K562 (cell line): ENCODE measurements at regions not wholly inside any gene's neighbourhood (a gene's known extent, or its start where the extent isn't known, plus 50 kb on each side); places are given as distances from the start of the nearest gene placed in this dataset.

Experiments
- ARID2 ChIP-seq: fragments of 450-650 bp; IDR thresholded peaks from 2 replicates; pipeline ENCODE4 v1.6.1; 2017; ENCODE audit warnings: antibody characterized with exemption, mild to moderate bottlenecking
- ASH1L ChIP-seq: fragments of 450-650 bp; IDR thresholded peaks from 2 replicates; pipeline ENCODE4 v1.6.1; 2018; ENCODE audit warnings: borderline replicate concordance, mild to moderate bottlenecking, low read depth; ENCODE audit not compliant: partially characterized antibody
- GTF2F1 ChIP-seq: IDR thresholded peaks from 2 replicates; pipeline ENCODE4 v1.6.1; 2011; ENCODE audit warnings: low read depth, low read length, improper control_type of control experiment
- HDAC1 ChIP-seq, 2 experiments: fragments of 450-650 bp; IDR thresholded peaks; 2 replicates each; pipeline ENCODE4 v1.6.1; 2016 to 2017; ENCODE audit warnings: inconsistent platforms in 1 of 2, mild to moderate bottlenecking in 1 of 2, moderate library complexity in 1 of 2
- HLTF ChIP-seq: fragments of 450-650 bp; IDR thresholded peaks from 2 replicates; pipeline ENCODE4 v1.6.1; 2016
- ID3 ChIP-seq, 2 experiments: fragments of 250-450 bp in 1 of 2; fragments of 450-650 bp in 1 of 2; sonication (Bioruptor Pico) in 1 of 2; IDR thresholded peaks; 2 replicates each; pipeline versions ENCODE4 v1.6.1 to v1.8.0; 2016 to 2021; ENCODE audit warnings: mild to moderate bottlenecking in 2 of 2, moderate library complexity in 2 of 2, missing compliant biosample characterization in 1 of 2, missing genetic modification characterization in 1 of 2
- KLF16 ChIP-seq: IDR thresholded peaks from 2 replicates; pipeline ENCODE4 v1.6.1; 2016; ENCODE audit warnings: antibody characterized with exemption
- RFX1 ChIP-seq: fragments of 450-650 bp; IDR thresholded peaks from 2 replicates; pipeline ENCODE4 v1.6.1; 2016; ENCODE audit warnings: mild to moderate bottlenecking, moderate library complexity
- SETDB1 ChIP-seq: IDR thresholded peaks from one replicate; pipeline ENCODE4 v1.6.1; 2012; ENCODE audit warnings: low read length, control low read depth, inconsistent platforms
- ZNF12 ChIP-seq: sonication (generic); formaldehyde crosslinking; IDR thresholded peaks from 2 replicates; pipeline ENCODE4 v1.4.0; 2020; ENCODE audit warnings: mild to moderate bottlenecking, missing genetic modification reagents
- ZNF408 ChIP-seq: fragments of 250-450 bp; sonication (Bioruptor Pico); IDR thresholded peaks from 2 replicates; pipeline ENCODE4 v1.4.0; 2020; ENCODE audit warnings: low read depth, mild to moderate bottlenecking, moderate library complexity
- TF ChIP-seq, protein P1 (sequence below): IDR thresholded peaks from 3 replicates; pipeline ENCODE4 v1.6.1; 2011; ENCODE audit warnings: borderline replicate concordance, mild to moderate bottlenecking, moderate library complexity; ENCODE audit not compliant: insufficient read length; ENCODE audit errors: extremely low read depth

GRCh38 chr22:27597703-27598444 is 203.7 kb downstream of the MN1 start (continued):
- TF ChIP-seq HDAC1 (IDR thresholded peaks at IDR 0.05), result no peak
- no peak for TF ChIP-seq HLTF
- TF ChIP-seq ID3 (CRISPR knock-in tag; IDR thresholded peaks at IDR 0.05), result no peak
- no peak for TF ChIP-seq ID3 (tag; IDR thresholded peaks at IDR 0.05)
- no peak for TF ChIP-seq ZNF12 (CRISPR knock-in tag)
- TF ChIP-seq ARID2, result no peak
- TF ChIP-seq, protein P1, sequence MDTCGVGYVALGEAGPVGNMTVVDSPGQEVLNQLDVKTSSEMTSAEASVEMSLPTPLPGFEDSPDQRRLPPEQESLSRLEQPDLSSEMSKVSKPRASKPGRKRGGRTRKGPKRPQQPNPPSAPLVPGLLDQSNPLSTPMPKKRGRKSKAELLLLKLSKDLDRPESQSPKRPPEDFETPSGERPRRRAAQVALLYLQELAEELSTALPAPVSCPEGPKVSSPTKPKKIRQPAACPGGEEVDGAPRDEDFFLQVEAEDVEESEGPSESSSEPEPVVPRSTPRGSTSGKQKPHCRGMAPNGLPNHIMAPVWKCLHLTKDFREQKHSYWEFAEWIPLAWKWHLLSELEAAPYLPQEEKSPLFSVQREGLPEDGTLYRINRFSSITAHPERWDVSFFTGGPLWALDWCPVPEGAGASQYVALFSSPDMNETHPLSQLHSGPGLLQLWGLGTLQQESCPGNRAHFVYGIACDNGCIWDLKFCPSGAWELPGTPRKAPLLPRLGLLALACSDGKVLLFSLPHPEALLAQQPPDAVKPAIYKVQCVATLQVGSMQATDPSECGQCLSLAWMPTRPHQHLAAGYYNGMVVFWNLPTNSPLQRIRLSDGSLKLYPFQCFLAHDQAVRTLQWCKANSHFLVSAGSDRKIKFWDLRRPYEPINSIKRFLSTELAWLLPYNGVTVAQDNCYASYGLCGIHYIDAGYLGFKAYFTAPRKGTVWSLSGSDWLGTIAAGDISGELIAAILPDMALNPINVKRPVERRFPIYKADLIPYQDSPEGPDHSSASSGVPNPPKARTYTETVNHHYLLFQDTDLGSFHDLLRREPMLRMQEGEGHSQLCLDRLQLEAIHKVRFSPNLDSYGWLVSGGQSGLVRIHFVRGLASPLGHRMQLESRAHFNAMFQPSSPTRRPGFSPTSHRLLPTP, result no peak
- TF ChIP-seq GTF2F1, result no peak
- TF ChIP-seq RFX1, result peak; percentile 13; the same call in 1 of the 2 replicates
- no peak for TF ChIP-seq KLF16
- TF ChIP-seq ZNF408 (CRISPR knock-in tag), result no peak
- no peak for TF ChIP-seq SETDB1
- TF ChIP-seq ASH1L, result no peak
- TF ChIP-seq, all 486 proteins: peak for 12
